ENCODE measurements at regions not wholly inside any gene's neighbourhood (a gene's known extent, or its start where the extent isn't known, plus 50 kb on each side); places are given as distances from the start of the nearest gene placed in this dataset.

- H3K4me1 ChIP-seq: peaks cover 1% of the 10 kb centered on the region
- Mint-ChIP-seq H3K9me3 (peaks cover 2% of the 10 kb centered on the region), H3K27ac (no peak overlapping the region), H3K4me3 (no peak overlapping the region), H3K36me3 (no peaks in the 10 kb centered on the region), H3K4me1 (peaks cover 7% of the 10 kb centered on the region), H3K27me3 (ENCODE audit: insufficient read depth, low read depth) (peaks cover 8% of the 10 kb centered on the region)
- no peaks in the 10 kb centered on the region for H3K9me3 ChIP-seq (ENCODE audit: low read depth)
- H3K27me3 ChIP-seq: no peaks in the 10 kb centered on the region
- H3K79me2 ChIP-seq (ENCODE audit: low read depth): no peaks in the 10 kb centered on the region
- no peak for DNase-seq (ENCODE audit: low spot score)
- no peak overlapping the region for H3K4me3 ChIP-seq
- H3K36me3 ChIP-seq: no peaks in the 10 kb centered on the region
- no peaks in the 10 kb centered on the region for H3F3A ChIP-seq (ENCODE audit: low read depth)
- H2AFZ ChIP-seq (replicated peaks): no peak overlapping the region
- no peaks in the 10 kb centered on the region for H4K20me1 ChIP-seq (ENCODE audit: low read depth)
- no peak overlapping the region for H3K4me2 ChIP-seq
- H3K27ac ChIP-seq: no peak overlapping the region
- no peak for TF ChIP-seq EZH2phosphoT487 (IDR thresholded peaks at IDR 0.05)
- no peak for TF ChIP-seq CTCF (IDR thresholded peaks at IDR 0.05)
- no peak for TF ChIP-seq EZH2 (IDR thresholded peaks at IDR 0.05)
- no peak overlapping the region for H3K9ac ChIP-seq
These were observed 131.7 kb downstream of the TEX36 start for GRCh38 chr10:125551247-125551646.

GRCh38 chr10:125550362-125550761, 132.6 kb downstream of the TEX36 start:
- H3K9ac ChIP-seq: no peak overlapping the region
- H2AFZ ChIP-seq (replicated peaks): no peak overlapping the region
- no peak for DNase-seq (ENCODE audit: low spot score)
- H3K27ac ChIP-seq: no peak overlapping the region
- no peaks in the 10 kb centered on the region for H3K79me2 ChIP-seq (ENCODE audit: low read depth)
- H3K9me3 ChIP-seq (ENCODE audit: low read depth): no peaks in the 10 kb centered on the region
- peaks cover 5% of the 10 kb centered on the region for H3F3A ChIP-seq (ENCODE audit: low read depth)
- peaks cover 7% of the 10 kb centered on the region for H3K27me3 Mint-ChIP-seq (ENCODE audit: insufficient read depth, low read depth)
- no peaks in the 10 kb centered on the region for H3K27me3 ChIP-seq
- H3K4me3 Mint-ChIP-seq: no peak overlapping the region
- peaks cover 9% of the 10 kb centered on the region for H3K4me1 Mint-ChIP-seq
- no peaks in the 10 kb centered on the region for H3K36me3 Mint-ChIP-seq
- TF ChIP-seq EZH2phosphoT487 (IDR thresholded peaks at IDR 0.05) (no peak), EZH2 (IDR thresholded peaks at IDR 0.05) (no peak), CTCF (IDR thresholded peaks at IDR 0.05) (no peak)
- H3K36me3 ChIP-seq: no peaks in the 10 kb centered on the region
- H3K4me3 ChIP-seq: no peak overlapping the region
- no peaks in the 10 kb centered on the region for H4K20me1 ChIP-seq (ENCODE audit: low read depth)
- H3K4me1 ChIP-seq: peaks cover 10% of the 10 kb centered on the region
- H3K4me2 ChIP-seq: no peak overlapping the region
- H3K27ac Mint-ChIP-seq: no peak overlapping the region
- H3K9me3 Mint-ChIP-seq: peaks cover 2% of the 10 kb centered on the region

DNA sequence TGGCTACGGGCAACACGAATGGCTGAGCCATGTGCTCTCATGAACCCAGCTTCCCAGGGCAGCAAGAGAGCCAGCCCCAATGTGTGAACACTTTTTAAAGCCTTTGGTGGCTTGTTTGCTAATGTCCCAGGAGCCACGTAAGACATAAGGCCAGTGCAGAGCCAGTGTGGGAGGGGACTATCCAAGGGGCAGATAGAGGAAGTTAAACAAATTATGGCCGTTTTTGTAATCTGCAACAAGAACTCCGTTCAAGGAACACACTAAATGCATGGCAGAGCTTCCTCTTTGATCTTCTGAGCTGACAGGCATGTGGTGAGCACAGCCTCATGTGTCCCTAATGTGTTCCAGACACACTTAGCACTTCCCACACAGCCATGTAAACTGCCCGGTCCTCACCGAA, 133.3 kb downstream of the TEX36 start:
- Mint-ChIP-seq H3K27ac (no peak overlapping the region), H3K4me1 (peaks cover 14% of the 10 kb centered on the region), H3K9me3 (no peaks in the 10 kb centered on the region), H3K27me3 (ENCODE audit: insufficient read depth, low read depth) (peaks cover 8% of the 10 kb centered on the region), H3K36me3 (no peaks in the 10 kb centered on the region), H3K4me3 (no peak overlapping the region)
- TF ChIP-seq EZH2 (IDR thresholded peaks at IDR 0.05) (no peak), CTCF (IDR thresholded peaks at IDR 0.05) (no peak), EZH2phosphoT487 (IDR thresholded peaks at IDR 0.05) (no peak)
- Histone ChIP-seq H3K4me1 (peaks cover 11% of the 10 kb centered on the region), H3K9ac (no peak overlapping the region), H3K36me3 (no peaks in the 10 kb centered on the region), H3K27ac (no peak overlapping the region), H3F3A (ENCODE audit: low read depth) (peaks cover 5% of the 10 kb centered on the region), H3K9me3 (ENCODE audit: low read depth) (no peaks in the 10 kb centered on the region), H2AFZ (replicated peaks) (no peak overlapping the region), H4K20me1 (ENCODE audit: low read depth) (no peaks in the 10 kb centered on the region), H3K4me3 (no peak overlapping the region), H3K79me2 (ENCODE audit: low read depth) (no peaks in the 10 kb centered on the region), H3K27me3 (no peaks in the 10 kb centered on the region), H3K4me2 (no peak overlapping the region)
- no peak for DNase-seq (ENCODE audit: low spot score)

All from neural progenitor cell (in vitro differentiated cells).